ENCODE measurements at regions not wholly inside any gene's neighbourhood (a gene's known extent, or its start where the extent isn't known, plus 50 kb on each side); places are given as distances from the start of the nearest gene placed in this dataset.

DNA sequence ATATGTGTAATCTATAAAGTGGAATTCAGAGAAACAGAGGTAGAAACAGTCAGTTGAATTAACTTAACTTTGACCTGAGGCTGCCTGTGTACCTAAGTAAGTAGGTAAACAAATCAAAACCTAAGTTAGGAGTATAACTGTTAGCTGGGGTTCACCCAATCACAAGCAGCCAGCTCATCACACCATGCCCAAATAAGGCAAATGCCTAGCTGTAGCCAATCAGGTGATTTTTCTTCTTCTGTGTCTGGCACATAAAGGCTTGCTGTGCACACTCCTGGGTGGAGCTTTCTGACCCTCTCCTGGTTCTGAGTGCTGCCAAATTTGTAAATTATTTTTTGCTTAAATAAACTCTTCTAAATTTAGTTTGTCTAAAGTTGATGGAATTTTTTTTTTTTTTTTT lies 54.7 kb upstream of the TRIM39 start:
- TF ChIP-seq, protein P1, sequence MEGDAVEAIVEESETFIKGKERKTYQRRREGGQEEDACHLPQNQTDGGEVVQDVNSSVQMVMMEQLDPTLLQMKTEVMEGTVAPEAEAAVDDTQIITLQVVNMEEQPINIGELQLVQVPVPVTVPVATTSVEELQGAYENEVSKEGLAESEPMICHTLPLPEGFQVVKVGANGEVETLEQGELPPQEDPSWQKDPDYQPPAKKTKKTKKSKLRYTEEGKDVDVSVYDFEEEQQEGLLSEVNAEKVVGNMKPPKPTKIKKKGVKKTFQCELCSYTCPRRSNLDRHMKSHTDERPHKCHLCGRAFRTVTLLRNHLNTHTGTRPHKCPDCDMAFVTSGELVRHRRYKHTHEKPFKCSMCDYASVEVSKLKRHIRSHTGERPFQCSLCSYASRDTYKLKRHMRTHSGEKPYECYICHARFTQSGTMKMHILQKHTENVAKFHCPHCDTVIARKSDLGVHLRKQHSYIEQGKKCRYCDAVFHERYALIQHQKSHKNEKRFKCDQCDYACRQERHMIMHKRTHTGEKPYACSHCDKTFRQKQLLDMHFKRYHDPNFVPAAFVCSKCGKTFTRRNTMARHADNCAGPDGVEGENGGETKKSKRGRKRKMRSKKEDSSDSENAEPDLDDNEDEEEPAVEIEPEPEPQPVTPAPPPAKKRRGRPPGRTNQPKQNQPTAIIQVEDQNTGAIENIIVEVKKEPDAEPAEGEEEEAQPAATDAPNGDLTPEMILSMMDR (IDR thresholded peaks at IDR 0.05; ENCODE audit: insufficient read depth, low read length, severe bottlenecking): no peak
- DNase-seq (ENCODE audit: low read depth) (peak; percentile 11), FAIRE-seq (no peak)
- no peak overlapping the region for H3K4me3 ChIP-seq (ENCODE audit: low read depth, low read length)
- no peaks in the 10 kb centered on the region for H3K27me3 ChIP-seq (ENCODE audit: control insufficient read depth, insufficient read depth, low read length)
- H3K36me3 ChIP-seq (ENCODE audit: control insufficient read depth, insufficient read depth, low read length): no peaks in the 10 kb centered on the region

DNA sequence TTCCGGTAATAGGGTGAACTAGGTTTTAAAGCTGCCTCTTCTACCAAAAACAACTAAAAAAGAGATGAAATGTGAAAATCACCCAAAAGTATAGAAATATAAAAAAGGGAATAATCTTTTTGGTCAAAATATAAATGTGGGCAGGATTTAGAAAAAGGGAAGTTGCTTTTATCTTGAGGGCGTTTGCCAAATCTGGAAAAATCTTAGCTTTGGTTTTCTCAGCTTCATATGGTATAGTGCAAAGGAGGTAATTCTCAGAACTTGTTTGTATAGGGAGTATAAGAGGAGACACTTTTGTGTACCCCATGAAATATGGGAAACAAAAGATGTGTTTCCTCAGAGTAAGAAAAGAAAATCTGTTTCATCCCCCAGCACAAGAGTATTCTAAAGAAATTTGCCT lies 54.2 kb upstream of the TRIM26 start:
- TF ChIP-seq, protein P1 (IDR thresholded peaks at IDR 0.05; ENCODE audit: insufficient read depth, low read length, severe bottlenecking): no peak
- DNase-seq (ENCODE audit: low read depth): no peak
- H3K36me3 ChIP-seq (ENCODE audit: control insufficient read depth, insufficient read depth, low read length): no peaks in the 10 kb centered on the region
- H3K27me3 ChIP-seq (ENCODE audit: control insufficient read depth, insufficient read depth, low read length): no peaks in the 10 kb centered on the region
- H3K4me3 ChIP-seq (ENCODE audit: low read depth, low read length): no peak overlapping the region
- FAIRE-seq: no peak

DNA sequence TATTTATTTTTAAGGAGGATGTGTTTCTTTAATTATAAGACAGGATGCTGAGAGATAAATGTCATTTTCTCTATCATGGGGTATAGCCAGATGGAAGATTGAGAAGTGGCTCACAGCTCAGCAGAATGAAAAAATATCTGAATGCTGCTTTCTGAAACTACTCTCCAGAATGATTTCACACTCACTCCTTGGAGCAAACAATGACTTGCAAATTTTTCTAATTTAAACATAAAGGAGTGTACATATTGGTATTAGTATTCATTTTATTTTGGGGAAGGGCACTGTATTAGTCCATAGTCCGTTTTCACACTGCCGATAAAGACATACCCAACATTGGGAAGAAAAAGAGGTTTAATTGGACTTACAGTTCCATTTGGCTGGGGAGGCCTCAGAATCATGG lies 52.4 kb upstream of the TRIM26 start:
- FAIRE-seq: no peak
- TF ChIP-seq, protein P1 (IDR thresholded peaks at IDR 0.05; ENCODE audit: insufficient read depth, low read length, severe bottlenecking): no peak
- DNase-seq (ENCODE audit: low read depth): no peak
- no peak overlapping the region for H3K4me3 ChIP-seq (ENCODE audit: low read depth, low read length)
- no peaks in the 10 kb centered on the region for H3K36me3 ChIP-seq (ENCODE audit: control insufficient read depth, insufficient read depth, low read length)
- no peaks in the 10 kb centered on the region for H3K27me3 ChIP-seq (ENCODE audit: control insufficient read depth, insufficient read depth, low read length)

DNA sequence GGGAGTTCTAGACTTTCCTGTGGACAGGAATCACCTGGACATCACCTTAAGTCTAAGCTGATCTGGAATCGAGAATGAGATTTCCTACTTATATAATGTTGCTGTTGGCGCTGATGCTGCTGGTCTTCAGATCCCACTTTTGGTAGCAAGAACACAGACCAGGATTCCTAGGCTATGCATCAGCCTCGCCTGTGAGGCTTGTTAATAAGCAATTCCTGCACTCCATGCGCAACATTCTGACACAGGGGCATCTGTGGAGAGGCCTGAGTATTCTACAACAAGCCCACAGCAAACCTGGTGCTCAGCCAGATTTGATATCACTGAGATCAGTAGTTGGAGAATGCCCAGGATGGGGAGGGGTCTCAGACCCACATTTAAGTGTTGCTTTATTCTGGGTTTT lies 52.0 kb upstream of the TRIM26 start:
- DNase-seq (ENCODE audit: low read depth) (no peak), FAIRE-seq (no peak)
- no peaks in the 10 kb centered on the region for H3K36me3 ChIP-seq (ENCODE audit: control insufficient read depth, insufficient read depth, low read length)
- no peak overlapping the region for H3K4me3 ChIP-seq (ENCODE audit: low read depth, low read length)
- TF ChIP-seq, protein P1 (IDR thresholded peaks at IDR 0.05; ENCODE audit: insufficient read depth, low read length, severe bottlenecking): no peak
- H3K27me3 ChIP-seq (ENCODE audit: control insufficient read depth, insufficient read depth, low read length): no peaks in the 10 kb centered on the region

DNA sequence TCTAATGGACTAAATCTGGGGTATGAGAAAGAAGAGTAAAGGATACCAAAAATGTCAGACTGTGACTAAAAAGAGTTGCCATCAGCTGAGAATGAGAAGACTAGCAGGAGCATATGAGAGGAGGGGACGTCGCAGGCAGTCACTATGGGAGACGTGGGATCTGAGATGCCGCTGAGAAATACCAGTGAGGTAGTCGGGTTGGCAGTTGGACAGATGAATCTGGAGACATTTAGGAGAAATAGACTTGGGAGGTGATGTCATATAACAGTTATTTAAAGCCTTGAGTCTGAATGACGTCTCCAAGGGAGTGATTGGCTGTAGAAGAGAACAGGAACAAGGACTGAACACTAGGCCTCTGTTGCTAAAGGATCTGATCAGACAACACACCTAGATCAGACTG lies 51.5 kb upstream of the TRIM26 start:
- TF ChIP-seq, protein P1 (IDR thresholded peaks at IDR 0.05; ENCODE audit: insufficient read depth, low read length, severe bottlenecking): no peak
- no peak for FAIRE-seq
- no peak for DNase-seq (ENCODE audit: low read depth)
- H3K27me3 ChIP-seq (ENCODE audit: control insufficient read depth, insufficient read depth, low read length): no peaks in the 10 kb centered on the region
- no peaks in the 10 kb centered on the region for H3K36me3 ChIP-seq (ENCODE audit: control insufficient read depth, insufficient read depth, low read length)
- no peak overlapping the region for H3K4me3 ChIP-seq (ENCODE audit: low read depth, low read length)

DNA sequence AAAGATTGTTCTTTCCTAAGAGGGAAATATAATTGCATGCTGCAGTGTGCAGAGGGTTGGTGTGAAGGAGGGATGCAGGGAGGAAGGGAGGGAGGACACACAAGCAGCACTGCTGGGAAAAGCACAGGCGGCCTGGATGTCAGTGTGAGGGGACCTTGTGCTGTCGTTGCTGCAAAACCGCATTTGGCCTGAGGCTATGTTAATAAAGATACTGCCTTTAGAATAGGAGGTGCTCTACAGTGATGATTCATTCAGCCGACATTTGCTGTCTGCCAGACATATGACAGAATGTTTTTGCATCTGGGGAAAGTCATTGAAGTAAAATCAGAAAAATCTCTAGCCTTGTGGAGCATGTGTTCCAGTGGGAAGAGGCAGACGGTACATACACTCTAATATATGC lies 50.5 kb upstream of the TRIM26 start:
- no peaks in the 10 kb centered on the region for H3K36me3 ChIP-seq (ENCODE audit: control insufficient read depth, insufficient read depth, low read length)
- TF ChIP-seq, protein P1 (IDR thresholded peaks at IDR 0.05; ENCODE audit: insufficient read depth, low read length, severe bottlenecking): no peak
- no peak for FAIRE-seq
- peak; percentile 49 for DNase-seq (ENCODE audit: low read depth)
- H3K27me3 ChIP-seq (ENCODE audit: control insufficient read depth, insufficient read depth, low read length): no peaks in the 10 kb centered on the region
- H3K4me3 ChIP-seq (ENCODE audit: low read depth, low read length): no peak overlapping the region
